GM12892 (cell line): ENCODE measurements at regions not wholly inside any gene's neighbourhood (a gene's known extent, or its start where the extent isn't known, plus 50 kb on each side); places are given as distances from the start of the nearest gene placed in this dataset.

Experiments
- POLR2A ChIP-seq: IDR thresholded peaks from 2 replicates; pipeline ENCODE4 v1.6.1; 2011; ENCODE audit warnings: low read depth, low read length, control low read depth
- POLR2AphosphoS5 ChIP-seq: IDR thresholded peaks from 2 replicates; pipeline ENCODE4 v1.6.1; 2011; ENCODE audit warnings: low read depth, low read length, control low read depth

- TF ChIP-seq POLR2AphosphoS5 (no peak), POLR2A (no peak)
Observed at GRCh38 chr10:111703986-111704385, 479.6 kb downstream of the GPAM start.
